ENCODE measurements at regions not wholly inside any gene's neighbourhood (a gene's known extent, or its start where the extent isn't known, plus 50 kb on each side); places are given as distances from the start of the nearest gene placed in this dataset.
"Not testable (repeated sequence)": the region's sequence is repeated elsewhere in the genome, so short reads cannot be mapped to it uniquely, and the experiment has no call there.

- DNase-seq = no peak
Measured at GRCh38 chr7:79531905-79532664, 78.6 kb upstream of the MAGI2 start.

- DNase-seq = no peak
Measured at GRCh38 chr7:79531116-79531515, 77.6 kb upstream of the MAGI2 start.

GRCh38 chr7:79529881-79530235 is 76.4 kb upstream of the MAGI2 start:
- DNase-seq = no peak

GRCh38 chr7:79529214-79529880 is 75.9 kb upstream of the MAGI2 start:
- DNase-seq = no peak

GRCh38 chr7:79528421-79528820 is 75.0 kb upstream of the MAGI2 start:
- DNase-seq = no peak

- DNase-seq = no peak
Measured at GRCh38 chr7:79524048-79524447, 70.6 kb upstream of the MAGI2 start.

- no peak for DNase-seq
Measured at GRCh38 chr7:79523436-79523835, 70.0 kb upstream of the MAGI2 start.

- DNase-seq = no peak
Measured at GRCh38 chr7:79520543-79520942, 67.1 kb upstream of the MAGI2 start.

- DNase-seq = no peak
Measured at GRCh38 chr7:79515358-79515757, 61.9 kb upstream of the MAGI2 start.

GRCh38 chr7:79513261-79513660 is 59.8 kb upstream of the MAGI2 start:
- no peak for DNase-seq

- no peak for DNase-seq
Measured at GRCh38 chr7:79512261-79512660, 58.8 kb upstream of the MAGI2 start.

GRCh38 chr7:79511056-79511455 is 57.6 kb upstream of the MAGI2 start:
- DNase-seq = not testable (repeated sequence)

GRCh38 chr7:79507131-79507530 is 53.7 kb upstream of the MAGI2 start:
- DNase-seq = no peak

GRCh38 chr7:79506481-79506880 is 53.0 kb upstream of the MAGI2 start:
- no peak for DNase-seq

GRCh38 chr7:79504607-79505389 is 51.3 kb upstream of the MAGI2 start:
- DNase-seq = no peak
